Fibroblast of mammary gland (primary cell): ENCODE measurements at regions not wholly inside any gene's neighbourhood (a gene's known extent, or its start where the extent isn't known, plus 50 kb on each side); places are given as distances from the start of the nearest gene placed in this dataset.

Source experiments
- DNase-seq: peaks from one replicate; pipeline ENCODE4 v3.0.0-alpha.2; 2010; ENCODE audit warnings: low read depth
- H3K4me3 ChIP-seq: 2 replicates; pipeline ENCODE4 v1.5.1; 2011; ENCODE audit warnings: low read depth, mild to moderate bottlenecking, low read length, moderate library complexity; ENCODE audit not compliant: control insufficient read depth
- TF ChIP-seq, protein P1 (sequence below): conservative IDR thresholded peaks from 2 replicates; pipeline ENCODE4 v1.5.1; 2011; ENCODE audit warnings: low read depth, low read length, inconsistent platforms; ENCODE audit not compliant: control insufficient read depth, insufficient read depth

DNA sequence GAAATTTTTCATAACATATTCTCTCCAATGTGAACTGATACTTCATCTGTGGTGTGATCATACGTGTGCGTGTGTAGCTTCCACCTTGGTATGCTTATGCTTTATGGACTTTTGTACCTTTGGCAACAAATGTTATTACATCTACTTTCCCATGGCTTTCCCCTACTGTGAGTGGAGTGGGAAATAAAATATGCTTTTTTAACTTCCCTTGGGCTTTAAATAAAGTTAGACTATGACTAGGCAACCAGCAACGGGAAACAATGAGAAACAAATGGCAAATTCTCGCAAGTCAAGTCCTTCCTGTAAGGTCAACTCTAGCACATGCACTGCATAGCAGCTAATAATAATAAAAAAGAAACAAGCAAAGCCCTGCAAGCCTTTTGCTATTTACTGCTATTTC lies 205.0 kb upstream of the PDE5A start:
- DNase-seq, result peak; percentile 18
- TF ChIP-seq, protein P1, sequence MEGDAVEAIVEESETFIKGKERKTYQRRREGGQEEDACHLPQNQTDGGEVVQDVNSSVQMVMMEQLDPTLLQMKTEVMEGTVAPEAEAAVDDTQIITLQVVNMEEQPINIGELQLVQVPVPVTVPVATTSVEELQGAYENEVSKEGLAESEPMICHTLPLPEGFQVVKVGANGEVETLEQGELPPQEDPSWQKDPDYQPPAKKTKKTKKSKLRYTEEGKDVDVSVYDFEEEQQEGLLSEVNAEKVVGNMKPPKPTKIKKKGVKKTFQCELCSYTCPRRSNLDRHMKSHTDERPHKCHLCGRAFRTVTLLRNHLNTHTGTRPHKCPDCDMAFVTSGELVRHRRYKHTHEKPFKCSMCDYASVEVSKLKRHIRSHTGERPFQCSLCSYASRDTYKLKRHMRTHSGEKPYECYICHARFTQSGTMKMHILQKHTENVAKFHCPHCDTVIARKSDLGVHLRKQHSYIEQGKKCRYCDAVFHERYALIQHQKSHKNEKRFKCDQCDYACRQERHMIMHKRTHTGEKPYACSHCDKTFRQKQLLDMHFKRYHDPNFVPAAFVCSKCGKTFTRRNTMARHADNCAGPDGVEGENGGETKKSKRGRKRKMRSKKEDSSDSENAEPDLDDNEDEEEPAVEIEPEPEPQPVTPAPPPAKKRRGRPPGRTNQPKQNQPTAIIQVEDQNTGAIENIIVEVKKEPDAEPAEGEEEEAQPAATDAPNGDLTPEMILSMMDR, result no peak
- no peak overlapping the region for H3K4me3 ChIP-seq

DNA sequence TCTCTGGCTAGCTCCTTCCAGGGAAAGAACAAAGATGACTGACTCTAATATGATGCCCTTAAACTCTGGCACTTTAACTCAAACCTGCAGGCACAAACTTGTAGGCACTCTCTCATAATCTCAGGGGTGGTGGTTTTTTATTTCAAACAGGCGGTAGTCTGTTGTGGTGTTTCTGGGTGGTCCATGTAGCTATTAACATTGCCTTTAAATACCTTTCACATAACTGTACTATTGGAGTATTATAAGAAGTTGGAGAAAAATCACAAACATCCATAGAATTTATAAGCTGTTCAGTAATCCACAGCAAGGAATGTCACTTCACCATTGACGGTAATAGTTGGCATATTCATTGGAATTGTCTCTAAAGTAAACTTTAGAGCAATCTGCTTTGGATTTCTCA lies 204.2 kb upstream of the PDE5A start:
- H3K4me3 ChIP-seq, result no peak overlapping the region
- TF ChIP-seq, protein P1, result no peak
- no peak for DNase-seq

DNA sequence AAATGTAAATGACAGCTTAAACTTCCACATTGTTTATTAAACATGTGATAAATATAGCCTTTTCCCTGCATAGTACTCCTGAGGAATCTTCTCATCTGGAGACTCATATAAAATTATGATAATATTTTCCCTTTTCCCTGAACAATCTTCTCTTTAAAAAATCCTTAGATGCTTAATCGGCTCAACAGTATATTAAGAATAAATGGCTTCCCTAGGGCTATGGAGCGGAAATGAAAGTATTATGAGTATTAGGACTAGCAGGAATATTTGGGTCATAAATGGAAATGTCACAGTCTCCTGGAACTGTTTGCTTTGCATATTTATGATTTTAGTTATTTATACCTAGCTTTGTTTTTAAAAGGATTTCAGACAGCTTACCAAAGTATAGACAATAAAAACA lies 200.7 kb upstream of the PDE5A start:
- no peak for DNase-seq
- H3K4me3 ChIP-seq, result no peak overlapping the region
- TF ChIP-seq, protein P1, result no peak

DNA sequence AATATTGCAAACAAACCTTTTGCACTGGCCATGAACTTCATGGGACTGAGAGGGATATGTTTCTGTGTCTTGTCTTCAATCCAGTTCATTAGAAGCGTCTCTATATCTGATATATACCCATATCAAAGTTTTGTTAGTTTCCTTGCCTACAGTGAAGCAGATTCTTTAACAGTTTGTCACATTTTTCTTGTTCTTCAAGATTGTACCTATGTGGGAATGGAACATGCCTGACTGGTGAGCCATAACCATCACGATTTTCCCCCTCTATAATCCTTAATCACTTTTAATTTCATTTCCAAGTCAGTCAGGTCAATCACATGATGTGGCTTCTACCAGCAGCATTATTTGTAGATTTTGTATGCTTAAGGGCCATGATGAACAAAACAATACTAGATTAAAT lies 197.1 kb upstream of the PDE5A start:
- TF ChIP-seq, protein P1, result no peak
- no peak overlapping the region for H3K4me3 ChIP-seq
- DNase-seq, result no peak

DNA sequence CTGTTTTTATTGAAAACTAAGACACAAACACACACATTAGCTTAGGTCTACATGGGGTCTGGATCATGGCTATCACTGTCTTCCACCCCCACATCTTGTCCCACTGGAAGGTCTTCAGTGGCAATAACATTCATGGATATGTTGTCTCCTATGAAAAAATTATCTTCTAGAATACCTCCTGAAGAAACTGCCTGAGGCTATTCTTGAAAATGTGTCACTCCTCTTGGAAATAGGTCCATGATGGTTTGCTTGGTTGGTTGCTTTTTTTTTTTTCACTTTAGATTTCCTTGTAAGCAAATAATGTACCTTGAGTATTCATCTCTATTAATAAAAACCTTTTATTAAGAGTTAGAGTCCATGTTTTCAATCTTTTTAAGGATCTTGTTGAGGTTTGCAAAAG lies 195.3 kb upstream of the PDE5A start:
- H3K4me3 ChIP-seq, result no peak overlapping the region
- TF ChIP-seq, protein P1, result no peak
- DNase-seq, result no peak

DNA sequence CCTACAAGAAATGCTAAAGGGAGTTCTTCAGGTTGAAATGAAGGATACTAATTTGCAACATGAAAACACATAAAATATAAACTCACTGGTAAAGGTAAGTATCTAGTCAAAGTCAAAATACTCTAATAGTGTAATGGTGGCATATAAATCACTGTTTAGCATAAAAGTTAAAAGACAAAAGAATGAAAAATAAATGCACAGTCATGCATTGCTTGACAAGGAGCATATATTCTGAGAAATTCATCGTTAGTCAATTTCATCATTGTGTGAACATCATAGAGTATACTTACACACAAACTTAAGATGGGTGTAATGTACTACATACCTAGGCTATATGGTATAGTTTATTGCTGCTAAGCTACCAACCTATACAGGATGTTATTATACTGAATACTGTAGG lies 194.4 kb upstream of the PDE5A start:
- H3K4me3 ChIP-seq, result no peak overlapping the region
- DNase-seq, result no peak
- TF ChIP-seq, protein P1, result no peak

DNA sequence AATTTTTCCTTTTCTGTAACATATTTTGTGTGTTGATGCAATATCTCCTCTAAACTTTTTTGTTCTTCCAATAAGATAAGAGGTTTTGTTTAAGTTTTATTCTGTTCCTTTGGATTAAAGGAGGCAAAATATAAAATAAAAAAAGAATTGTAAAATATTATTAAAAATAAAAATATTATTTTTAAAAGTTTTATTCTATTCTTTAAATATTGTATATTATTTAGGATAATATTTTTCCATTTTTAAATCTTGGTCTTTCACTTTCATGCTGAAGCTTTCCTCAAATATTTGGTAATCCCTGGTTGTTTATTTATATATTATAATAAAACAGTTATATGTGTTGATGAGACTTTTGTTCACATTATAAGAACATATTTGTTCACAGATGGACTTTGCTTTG lies 187.9 kb upstream of the PDE5A start:
- no peak for DNase-seq
- H3K4me3 ChIP-seq, result no peak overlapping the region
- TF ChIP-seq, protein P1, result no peak
